ENCODE measurements at regions not wholly inside any gene's neighbourhood (a gene's known extent, or its start where the extent isn't known, plus 50 kb on each side); places are given as distances from the start of the nearest gene placed in this dataset.

- H3K4me3 ChIP-seq (ENCODE audit: low read depth, low read length) = no peak overlapping the region
- DNase-seq (ENCODE audit: low read depth) = no peak
- no peak for TF ChIP-seq CTCF (IDR thresholded peaks at IDR 0.05; ENCODE audit: insufficient read depth, low read length)
These were observed 64.8 kb upstream of the FGG start for GRCh38 chr4:154677300-154677699.

GRCh38 chr4:154677923-154678322 lies 65.5 kb upstream of the FGG start:
- no peak overlapping the region for H3K4me3 ChIP-seq (ENCODE audit: low read depth, low read length)
- no peak for TF ChIP-seq CTCF (IDR thresholded peaks at IDR 0.05; ENCODE audit: insufficient read depth, low read length)
- DNase-seq (ENCODE audit: low read depth) = no peak

GRCh38 chr4:154683956-154684681 lies 59.7 kb upstream of the LRAT start:
- no peak overlapping the region for H3K4me3 ChIP-seq (ENCODE audit: low read depth, low read length)
- DNase-seq (ENCODE audit: low read depth) = no peak
- no peak for TF ChIP-seq CTCF (IDR thresholded peaks at IDR 0.05; ENCODE audit: insufficient read depth, low read length)

- peak; percentile 21 for DNase-seq (ENCODE audit: low read depth)
- no peak overlapping the region for H3K4me3 ChIP-seq (ENCODE audit: low read depth, low read length)
- TF ChIP-seq CTCF (IDR thresholded peaks at IDR 0.05; ENCODE audit: insufficient read depth, low read length) = peak; percentile 11
These were observed 57.0 kb upstream of the LRAT start for GRCh38 chr4:154686838-154687237.

- TF ChIP-seq CTCF (IDR thresholded peaks at IDR 0.05; ENCODE audit: insufficient read depth, low read length) = no peak
- no peak overlapping the region for H3K4me3 ChIP-seq (ENCODE audit: low read depth, low read length)
- no peak for DNase-seq (ENCODE audit: low read depth)
These were observed 56.0 kb upstream of the LRAT start for GRCh38 chr4:154687840-154688239.

GRCh38 chr4:154691229-154691628 lies 52.6 kb upstream of the LRAT start:
- DNase-seq (ENCODE audit: low read depth) = peak; percentile 36
- no peak for TF ChIP-seq CTCF (IDR thresholded peaks at IDR 0.05; ENCODE audit: insufficient read depth, low read length)
- no peak overlapping the region for H3K4me3 ChIP-seq (ENCODE audit: low read depth, low read length)

GRCh38 chr4:154692304-154692818 lies 51.4 kb upstream of the LRAT start:
- TF ChIP-seq CTCF (IDR thresholded peaks at IDR 0.05; ENCODE audit: insufficient read depth, low read length) = no peak
- no peak overlapping the region for H3K4me3 ChIP-seq (ENCODE audit: low read depth, low read length)
- DNase-seq (ENCODE audit: low read depth) = no peak
